ENCODE measurements at regions not wholly inside any gene's neighbourhood (a gene's known extent, or its start where the extent isn't known, plus 50 kb on each side); places are given as distances from the start of the nearest gene placed in this dataset.
A peak's percentile ranks its signal among the peaks of the same experiment; 100 is the strongest.

- Mint-ChIP-seq H3K9me3 (peaks cover 0 to 16% (median 5%) of the 10 kb centered on the region in 7 donors), H3K4me1 (no peaks in the 10 kb centered on the region), H3K27me3 (peaks cover 5% of the 10 kb centered on the region), H3K4me3 (no peak overlapping the region), H3K27ac (no peak overlapping the region), H3K36me3 (no peaks in the 10 kb centered on the region)
- H3K36me3 ChIP-seq (ENCODE audit: control insufficient read depth, insufficient read depth, low read length): no peaks in the 10 kb centered on the region
- DNase-seq (no peak), ATAC-seq (ENCODE audit: low read depth in 2 of 2) (no peak)
- no peak overlapping the region for H3K27ac ChIP-seq (ENCODE audit: insufficient read depth, low read length, poor library complexity, severe bottlenecking)
- no peaks in the 10 kb centered on the region for H3K4me1 ChIP-seq (ENCODE audit: control insufficient read depth, insufficient read depth, low read length, poor library complexity, severe bottlenecking)
- no peaks in the 10 kb centered on the region for H3K27me3 ChIP-seq (ENCODE audit: control insufficient read depth, insufficient read depth, low read length)
- H3K4me3 ChIP-seq (ENCODE audit: low read depth, low read length): no peak overlapping the region
- peaks cover 0 to 4% of the 10 kb centered on the region in 2 experiments for H3K9me3 ChIP-seq (ENCODE audit: control insufficient read depth in 2 of 2, low read length in 2 of 2)
Measured at GRCh38 chr16:54522584-54522983, 236.0 kb upstream of the IRX3 start.

- no peaks in the 10 kb centered on the region for H3K36me3 Mint-ChIP-seq
- Histone ChIP-seq H3K9me3 (ENCODE audit: control insufficient read depth in 2 of 2, low read length in 2 of 2) (peaks cover 0 to 4% of the 10 kb centered on the region in 2 experiments), H3K4me3 (ENCODE audit: low read depth, low read length) (no peak overlapping the region), H3K36me3 (ENCODE audit: control insufficient read depth, insufficient read depth, low read length) (no peaks in the 10 kb centered on the region), H3K4me1 (ENCODE audit: control insufficient read depth, insufficient read depth, low read length, poor library complexity, severe bottlenecking) (no peaks in the 10 kb centered on the region), H3K27me3 (ENCODE audit: control insufficient read depth, insufficient read depth, low read length) (no peaks in the 10 kb centered on the region), H3K27ac (ENCODE audit: insufficient read depth, low read length, poor library complexity, severe bottlenecking) (no peak overlapping the region)
- no peak overlapping the region for H3K27ac Mint-ChIP-seq
- peaks cover 0 to 12% (median 4%) of the 10 kb centered on the region in 7 donors for H3K9me3 Mint-ChIP-seq
- H3K4me1 Mint-ChIP-seq: no peaks in the 10 kb centered on the region
- ATAC-seq (ENCODE audit: low read depth in 2 of 2): no peak
- no peak overlapping the region for H3K4me3 Mint-ChIP-seq
- H3K27me3 Mint-ChIP-seq: peaks cover 5% of the 10 kb centered on the region
- DNase-seq: no peak
Measured at GRCh38 chr16:54521327-54521726, 234.7 kb upstream of the IRX3 start.

- ATAC-seq (ENCODE audit: low read depth in 2 of 2): no peak
- H3K4me1 Mint-ChIP-seq: no peaks in the 10 kb centered on the region
- DNase-seq: no peak
- H3K9me3 Mint-ChIP-seq: peaks cover 0 to 8% (median 1%) of the 10 kb centered on the region in 7 donors
- no peaks in the 10 kb centered on the region for H3K4me1 ChIP-seq (ENCODE audit: control insufficient read depth, insufficient read depth, low read length, poor library complexity, severe bottlenecking)
- H3K4me3 Mint-ChIP-seq: no peak overlapping the region
- no peak overlapping the region for H3K27ac ChIP-seq (ENCODE audit: insufficient read depth, low read length, poor library complexity, severe bottlenecking)
- H3K27ac Mint-ChIP-seq: no peak overlapping the region
- H3K9me3 ChIP-seq (ENCODE audit: control insufficient read depth in 2 of 2, low read length in 2 of 2): peaks cover 0 to 4% of the 10 kb centered on the region in 2 experiments
- H3K4me3 ChIP-seq (ENCODE audit: low read depth, low read length): no peak overlapping the region
- H3K27me3 Mint-ChIP-seq: no peaks in the 10 kb centered on the region
- no peaks in the 10 kb centered on the region for H3K36me3 ChIP-seq (ENCODE audit: control insufficient read depth, insufficient read depth, low read length)
- no peaks in the 10 kb centered on the region for H3K27me3 ChIP-seq (ENCODE audit: control insufficient read depth, insufficient read depth, low read length)
- H3K36me3 Mint-ChIP-seq: no peaks in the 10 kb centered on the region
Measured at GRCh38 chr16:54519161-54519695, 232.6 kb upstream of the IRX3 start.

GRCh38 chr16:54517181-54517580 lies 230.6 kb upstream of the IRX3 start:
- no peak overlapping the region for H3K27ac Mint-ChIP-seq
- no peak overlapping the region for H3K4me3 Mint-ChIP-seq
- no peaks in the 10 kb centered on the region for H3K36me3 Mint-ChIP-seq
- DNase-seq (no peak), ATAC-seq (ENCODE audit: low read depth in 2 of 2) (no peak)
- H3K4me1 Mint-ChIP-seq: no peaks in the 10 kb centered on the region
- peaks cover 0 to 5% (median 0%) of the 10 kb centered on the region in 7 donors for H3K9me3 Mint-ChIP-seq
- H3K9me3 ChIP-seq (ENCODE audit: control insufficient read depth in 2 of 2, low read length in 2 of 2): peaks cover 0 to 4% of the 10 kb centered on the region in 2 experiments
- no peaks in the 10 kb centered on the region for H3K27me3 Mint-ChIP-seq
- H3K36me3 ChIP-seq (ENCODE audit: control insufficient read depth, insufficient read depth, low read length): no peaks in the 10 kb centered on the region
- H3K4me1 ChIP-seq (ENCODE audit: control insufficient read depth, insufficient read depth, low read length, poor library complexity, severe bottlenecking): no peaks in the 10 kb centered on the region
- H3K27ac ChIP-seq (ENCODE audit: insufficient read depth, low read length, poor library complexity, severe bottlenecking): no peak overlapping the region
- no peak overlapping the region for H3K4me3 ChIP-seq (ENCODE audit: low read depth, low read length)
- no peaks in the 10 kb centered on the region for H3K27me3 ChIP-seq (ENCODE audit: control insufficient read depth, insufficient read depth, low read length)

GRCh38 chr16:54512467-54512995 lies 225.9 kb upstream of the IRX3 start:
- H3K4me3 Mint-ChIP-seq: peak overlapping the region in 1 of 4 donors; percentile 44
- no peak for ATAC-seq (ENCODE audit: low read depth in 2 of 2)
- H3K4me1 Mint-ChIP-seq: no peaks in the 10 kb centered on the region

GRCh38 chr16:54511222-54511731 lies 224.7 kb upstream of the IRX3 start:
- H3K9me3 ChIP-seq (ENCODE audit: control insufficient read depth in 2 of 2, low read length in 2 of 2): no peaks in the 10 kb centered on the region
- no peaks in the 10 kb centered on the region for H3K4me1 ChIP-seq (ENCODE audit: control insufficient read depth, insufficient read depth, low read length, poor library complexity, severe bottlenecking)
- no peaks in the 10 kb centered on the region for H3K27me3 ChIP-seq (ENCODE audit: control insufficient read depth, insufficient read depth, low read length)
- H3K36me3 Mint-ChIP-seq: no peaks in the 10 kb centered on the region
- H3K4me3 Mint-ChIP-seq: no peak overlapping the region
- H3K27ac ChIP-seq (ENCODE audit: insufficient read depth, low read length, poor library complexity, severe bottlenecking): no peak overlapping the region
- no peak overlapping the region for H3K27ac Mint-ChIP-seq
- no peak for ATAC-seq (ENCODE audit: low read depth in 2 of 2)
- no peaks in the 10 kb centered on the region for H3K36me3 ChIP-seq (ENCODE audit: control insufficient read depth, insufficient read depth, low read length)
- no peaks in the 10 kb centered on the region for H3K4me1 Mint-ChIP-seq
- no peak overlapping the region for H3K4me3 ChIP-seq (ENCODE audit: low read depth, low read length)
- H3K27me3 Mint-ChIP-seq: peaks cover 7% of the 10 kb centered on the region
- peaks cover 0 to 4% (median 0%) of the 10 kb centered on the region in 7 donors for H3K9me3 Mint-ChIP-seq
- no peak for DNase-seq

More at GRCh38 chr16:54512467-54512995, 225.9 kb upstream of the IRX3 start:
- Histone ChIP-seq H3K9me3 (ENCODE audit: control insufficient read depth in 2 of 2, low read length in 2 of 2) (no peaks in the 10 kb centered on the region), H3K4me3 (ENCODE audit: low read depth, low read length) (no peak overlapping the region), H3K27ac (ENCODE audit: insufficient read depth, low read length, poor library complexity, severe bottlenecking) (no peak overlapping the region), H3K4me1 (ENCODE audit: control insufficient read depth, insufficient read depth, low read length, poor library complexity, severe bottlenecking) (no peaks in the 10 kb centered on the region), H3K36me3 (ENCODE audit: control insufficient read depth, insufficient read depth, low read length) (no peaks in the 10 kb centered on the region), H3K27me3 (ENCODE audit: control insufficient read depth, insufficient read depth, low read length) (no peaks in the 10 kb centered on the region)
- Mint-ChIP-seq H3K9me3 (peaks cover 0 to 3% (median 0%) of the 10 kb centered on the region in 7 donors), H3K36me3 (no peaks in the 10 kb centered on the region), H3K27me3 (no peaks in the 10 kb centered on the region), H3K27ac (no peak overlapping the region)
- no peak for DNase-seq

GRCh38 chr16:54510685-54511221 lies 224.2 kb upstream of the IRX3 start:
- H3K27ac Mint-ChIP-seq: no peak overlapping the region
- H3K36me3 ChIP-seq (ENCODE audit: control insufficient read depth, insufficient read depth, low read length): no peaks in the 10 kb centered on the region
- H3K4me1 Mint-ChIP-seq: no peaks in the 10 kb centered on the region
- H3K4me3 ChIP-seq (ENCODE audit: low read depth, low read length): no peak overlapping the region
- H3K36me3 Mint-ChIP-seq: no peaks in the 10 kb centered on the region
- no peak for DNase-seq
- ATAC-seq (ENCODE audit: low read depth in 2 of 2): no peak
- H3K4me1 ChIP-seq (ENCODE audit: control insufficient read depth, insufficient read depth, low read length, poor library complexity, severe bottlenecking): no peaks in the 10 kb centered on the region
- no peaks in the 10 kb centered on the region for H3K27me3 ChIP-seq (ENCODE audit: control insufficient read depth, insufficient read depth, low read length)
- no peak overlapping the region for H3K4me3 Mint-ChIP-seq
- H3K9me3 ChIP-seq (ENCODE audit: control insufficient read depth in 2 of 2, low read length in 2 of 2): no peaks in the 10 kb centered on the region
- peaks cover 0 to 4% (median 0%) of the 10 kb centered on the region in 7 donors for H3K9me3 Mint-ChIP-seq
- no peak overlapping the region for H3K27ac ChIP-seq (ENCODE audit: insufficient read depth, low read length, poor library complexity, severe bottlenecking)
- peaks cover 7% of the 10 kb centered on the region for H3K27me3 Mint-ChIP-seq

GRCh38 chr16:54509456-54509855 lies 222.9 kb upstream of the IRX3 start:
- H3K27ac ChIP-seq (ENCODE audit: insufficient read depth, low read length, poor library complexity, severe bottlenecking): no peak overlapping the region
- H3K27ac Mint-ChIP-seq: no peak overlapping the region
- no peak overlapping the region for H3K4me3 ChIP-seq (ENCODE audit: low read depth, low read length)
- no peaks in the 10 kb centered on the region for H3K36me3 ChIP-seq (ENCODE audit: control insufficient read depth, insufficient read depth, low read length)
- peaks cover 0 to 4% (median 0%) of the 10 kb centered on the region in 7 donors for H3K9me3 Mint-ChIP-seq
- H3K9me3 ChIP-seq (ENCODE audit: control insufficient read depth in 2 of 2, low read length in 2 of 2): no peaks in the 10 kb centered on the region
- no peak for DNase-seq
- H3K36me3 Mint-ChIP-seq: no peaks in the 10 kb centered on the region
- no peak for ATAC-seq (ENCODE audit: low read depth in 2 of 2)
- H3K4me3 Mint-ChIP-seq: no peak overlapping the region
- H3K27me3 ChIP-seq (ENCODE audit: control insufficient read depth, insufficient read depth, low read length): no peaks in the 10 kb centered on the region
- peaks cover 7% of the 10 kb centered on the region for H3K27me3 Mint-ChIP-seq
- H3K4me1 ChIP-seq (ENCODE audit: control insufficient read depth, insufficient read depth, low read length, poor library complexity, severe bottlenecking): no peaks in the 10 kb centered on the region
- H3K4me1 Mint-ChIP-seq: peaks cover 0 to 2% (median 0%) of the 10 kb centered on the region in 4 donors

All from CD4-positive, CD25-positive, alpha-beta regulatory T cell (primary cell).